ENCODE measurements at regions not wholly inside any gene's neighbourhood (a gene's known extent, or its start where the extent isn't known, plus 50 kb on each side); places are given as distances from the start of the nearest gene placed in this dataset.

DNA sequence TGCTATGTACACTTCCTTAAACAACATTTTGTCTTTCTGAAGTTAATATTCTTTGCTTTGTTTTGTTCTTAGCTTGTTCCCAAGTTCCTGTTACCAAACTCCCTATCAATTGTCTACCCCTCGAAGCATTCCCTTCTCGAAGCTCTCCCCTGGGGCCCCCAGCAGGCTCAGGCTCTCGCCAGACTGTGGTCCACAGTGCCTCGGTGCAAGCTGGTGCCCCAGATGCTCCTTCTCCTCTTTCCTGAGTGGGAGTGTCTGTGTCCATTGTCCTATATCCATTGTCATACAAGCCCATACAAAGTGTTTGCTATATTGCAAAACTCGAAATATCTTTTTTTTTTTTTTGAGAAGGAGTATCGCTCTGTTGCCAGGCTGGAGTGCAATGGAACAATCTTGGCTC is 51.7 kb upstream of the RTL6 start:
- Mint-ChIP-seq H3K27ac (no peak overlapping the region), H3K9me3 (ENCODE audit: low read depth) (no peaks in the 10 kb centered on the region), H3K4me1 (ENCODE audit: low read depth) (no peaks in the 10 kb centered on the region), H3K36me3 (ENCODE audit: insufficient read depth) (no peaks in the 10 kb centered on the region), H3K4me3 (ENCODE audit: low read depth) (no peak overlapping the region), H3K27me3 (peaks cover 12% of the 10 kb centered on the region)
- TF ChIP-seq, protein P1, sequence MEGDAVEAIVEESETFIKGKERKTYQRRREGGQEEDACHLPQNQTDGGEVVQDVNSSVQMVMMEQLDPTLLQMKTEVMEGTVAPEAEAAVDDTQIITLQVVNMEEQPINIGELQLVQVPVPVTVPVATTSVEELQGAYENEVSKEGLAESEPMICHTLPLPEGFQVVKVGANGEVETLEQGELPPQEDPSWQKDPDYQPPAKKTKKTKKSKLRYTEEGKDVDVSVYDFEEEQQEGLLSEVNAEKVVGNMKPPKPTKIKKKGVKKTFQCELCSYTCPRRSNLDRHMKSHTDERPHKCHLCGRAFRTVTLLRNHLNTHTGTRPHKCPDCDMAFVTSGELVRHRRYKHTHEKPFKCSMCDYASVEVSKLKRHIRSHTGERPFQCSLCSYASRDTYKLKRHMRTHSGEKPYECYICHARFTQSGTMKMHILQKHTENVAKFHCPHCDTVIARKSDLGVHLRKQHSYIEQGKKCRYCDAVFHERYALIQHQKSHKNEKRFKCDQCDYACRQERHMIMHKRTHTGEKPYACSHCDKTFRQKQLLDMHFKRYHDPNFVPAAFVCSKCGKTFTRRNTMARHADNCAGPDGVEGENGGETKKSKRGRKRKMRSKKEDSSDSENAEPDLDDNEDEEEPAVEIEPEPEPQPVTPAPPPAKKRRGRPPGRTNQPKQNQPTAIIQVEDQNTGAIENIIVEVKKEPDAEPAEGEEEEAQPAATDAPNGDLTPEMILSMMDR (IDR thresholded peaks at IDR 0.05; ENCODE audit: unreplicated experiment): no peak
- no peak for DNase-seq (ENCODE audit: low spot score, unreplicated experiment)

DNA sequence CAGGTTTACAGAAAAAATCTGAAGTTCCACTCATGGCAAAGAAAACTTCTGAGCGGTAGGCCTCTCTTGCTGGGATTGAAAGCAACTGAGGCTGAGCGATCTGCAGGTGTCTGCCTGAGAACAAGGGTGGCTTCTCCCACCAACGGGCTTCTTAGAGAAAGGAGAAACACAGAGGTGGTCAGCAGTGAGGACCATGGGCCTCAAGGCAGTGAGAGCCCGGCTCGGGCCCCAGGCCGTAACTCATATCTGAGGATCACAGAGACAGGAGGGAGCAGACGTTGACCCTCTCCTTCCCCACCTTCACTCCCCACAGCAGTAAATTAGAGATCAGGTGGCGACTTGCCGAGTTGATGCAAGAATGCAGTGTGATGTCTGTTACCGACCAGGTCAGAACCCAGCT is 50.9 kb upstream of the RTL6 start:
- TF ChIP-seq, protein P1 (IDR thresholded peaks at IDR 0.05; ENCODE audit: unreplicated experiment): no peak
- Mint-ChIP-seq H3K27ac (no peak overlapping the region), H3K4me1 (ENCODE audit: low read depth) (no peaks in the 10 kb centered on the region), H3K9me3 (ENCODE audit: low read depth) (no peaks in the 10 kb centered on the region), H3K36me3 (ENCODE audit: insufficient read depth) (no peaks in the 10 kb centered on the region), H3K27me3 (peaks cover 9% of the 10 kb centered on the region), H3K4me3 (ENCODE audit: low read depth) (no peak overlapping the region)
- DNase-seq (ENCODE audit: low spot score, unreplicated experiment): no peak
